Astrocyte of the hippocampus (primary cell): ENCODE measurements at regions not wholly inside any gene's neighbourhood (a gene's known extent, or its start where the extent isn't known, plus 50 kb on each side); places are given as distances from the start of the nearest gene placed in this dataset.
"Not testable (repeated sequence)": the region's sequence is repeated elsewhere in the genome, so short reads cannot be mapped to it uniquely, and the experiment has no call there.

ENCODE experiments used
- DNase-seq: peaks from one replicate; pipeline ENCODE4 v3.0.0; 2011; ENCODE audit warnings: low read depth, low spot score

DNA sequence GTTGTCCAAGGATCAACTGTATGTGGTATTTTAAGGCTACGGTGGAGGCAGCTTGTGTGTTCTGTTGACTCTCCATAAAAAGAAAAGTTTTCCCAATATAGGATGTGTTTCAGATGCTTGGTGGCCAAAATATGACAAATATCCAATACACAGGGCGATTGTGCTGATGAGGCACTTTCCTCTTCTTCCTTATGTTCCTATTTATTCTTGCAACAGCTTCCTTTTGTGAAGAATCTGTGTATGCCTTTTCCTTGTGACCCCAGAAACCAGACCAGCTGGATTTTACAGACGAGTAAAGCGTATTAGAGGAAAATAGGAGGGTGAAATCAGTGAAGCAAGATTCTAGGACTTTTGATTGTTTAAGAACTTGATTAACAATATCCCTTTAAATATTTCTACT, 452.0 kb downstream of the DMAC1 start:
- DNase-seq: no peak

DNA sequence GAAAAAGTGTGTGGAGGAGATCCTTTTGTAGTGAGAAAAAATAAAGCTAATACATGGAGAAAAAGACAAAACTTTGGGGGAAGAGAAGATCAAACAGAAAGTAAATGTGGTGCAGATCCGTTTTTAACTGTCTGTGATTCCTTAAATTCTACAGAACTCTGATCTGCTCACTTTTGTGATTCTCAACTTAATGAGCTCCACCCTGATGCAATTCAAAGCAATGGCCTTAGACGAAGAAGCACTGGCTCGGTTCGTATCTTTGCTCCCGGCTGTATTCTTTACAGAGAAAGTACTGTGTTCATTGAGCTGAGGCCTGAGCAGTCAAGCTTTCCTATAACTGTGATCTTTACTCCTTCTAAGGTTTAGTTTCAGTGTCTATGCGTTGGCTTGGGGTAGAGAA, 453.4 kb downstream of the DMAC1 start:
- no peak for DNase-seq

DNA sequence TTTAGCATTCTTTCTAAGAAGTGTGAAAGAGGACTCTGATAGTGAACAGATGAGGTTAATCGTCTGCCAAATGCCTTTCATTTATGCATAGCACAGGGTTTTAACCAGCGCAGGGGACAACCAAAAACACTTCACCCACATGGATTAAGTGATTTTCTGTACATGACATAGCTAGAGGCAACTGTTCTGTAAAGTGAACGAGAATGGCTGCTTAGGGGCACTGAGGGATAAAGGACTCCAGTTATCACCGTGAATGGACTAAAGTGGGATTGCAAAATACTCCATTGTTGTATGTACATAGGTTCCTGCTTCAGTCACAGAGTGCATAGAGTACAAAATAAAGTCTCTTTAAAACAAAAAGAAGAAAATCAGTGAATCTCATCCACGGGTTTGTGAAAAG, 456.8 kb downstream of the DMAC1 start:
- DNase-seq: no peak

DNA sequence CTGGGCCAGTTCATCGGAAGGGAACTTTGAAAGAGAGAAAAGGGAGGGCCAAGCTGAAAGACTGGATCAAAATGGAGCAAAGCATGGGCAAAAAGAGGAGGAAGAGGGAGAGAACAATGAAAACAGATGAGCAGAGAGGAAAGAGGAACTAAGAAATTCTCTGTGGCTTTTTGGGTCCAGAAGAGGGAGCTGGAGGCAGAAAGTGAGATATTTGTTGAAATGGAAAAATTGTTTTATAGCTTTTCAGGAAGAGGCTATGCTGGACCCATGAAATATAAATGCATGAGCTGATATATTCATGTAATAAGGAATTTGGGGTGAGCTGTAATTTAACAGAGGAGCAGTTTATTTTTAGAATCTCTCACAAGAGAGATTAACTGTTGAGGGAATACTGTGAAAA, 457.3 kb downstream of the DMAC1 start:
- DNase-seq: no peak

DNA sequence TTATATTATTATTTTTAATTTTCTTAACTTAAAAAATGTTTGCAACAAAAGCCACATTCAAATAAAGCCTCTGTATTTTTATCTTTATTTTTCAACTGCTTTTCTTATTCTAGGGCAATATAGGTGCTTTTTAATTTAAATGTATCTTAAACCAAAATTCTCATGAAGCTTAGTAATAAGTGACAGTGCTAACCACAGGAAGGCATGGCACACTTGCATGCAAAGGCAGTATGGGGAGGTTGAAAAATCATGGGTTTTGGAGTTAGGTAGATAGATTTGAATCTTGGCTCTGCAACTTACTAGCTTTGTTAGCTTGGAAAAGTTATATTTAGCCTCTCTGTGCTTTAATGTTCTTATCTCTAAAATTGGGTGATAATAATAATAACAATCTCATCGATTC, 458.0 kb downstream of the DMAC1 start:
- no peak for DNase-seq

DNA sequence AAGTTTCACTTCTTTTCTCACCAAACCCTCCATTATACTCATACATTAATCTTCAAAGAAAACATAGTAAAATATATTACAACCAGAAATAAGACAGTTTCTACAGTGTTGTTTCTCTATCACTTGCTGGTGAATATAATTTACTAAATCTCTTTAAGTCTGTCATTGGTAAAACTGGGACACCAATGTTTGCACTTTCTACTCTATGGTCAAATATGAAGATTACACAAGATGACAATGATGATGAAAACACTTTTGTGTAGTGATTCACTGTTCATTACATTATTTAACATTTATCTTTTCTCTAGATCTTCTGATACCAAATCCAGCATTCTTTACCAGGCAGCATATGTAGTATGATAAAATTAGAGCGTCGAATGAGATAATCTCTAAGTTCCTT, 459.1 kb downstream of the DMAC1 start:
- DNase-seq: no peak

DNA sequence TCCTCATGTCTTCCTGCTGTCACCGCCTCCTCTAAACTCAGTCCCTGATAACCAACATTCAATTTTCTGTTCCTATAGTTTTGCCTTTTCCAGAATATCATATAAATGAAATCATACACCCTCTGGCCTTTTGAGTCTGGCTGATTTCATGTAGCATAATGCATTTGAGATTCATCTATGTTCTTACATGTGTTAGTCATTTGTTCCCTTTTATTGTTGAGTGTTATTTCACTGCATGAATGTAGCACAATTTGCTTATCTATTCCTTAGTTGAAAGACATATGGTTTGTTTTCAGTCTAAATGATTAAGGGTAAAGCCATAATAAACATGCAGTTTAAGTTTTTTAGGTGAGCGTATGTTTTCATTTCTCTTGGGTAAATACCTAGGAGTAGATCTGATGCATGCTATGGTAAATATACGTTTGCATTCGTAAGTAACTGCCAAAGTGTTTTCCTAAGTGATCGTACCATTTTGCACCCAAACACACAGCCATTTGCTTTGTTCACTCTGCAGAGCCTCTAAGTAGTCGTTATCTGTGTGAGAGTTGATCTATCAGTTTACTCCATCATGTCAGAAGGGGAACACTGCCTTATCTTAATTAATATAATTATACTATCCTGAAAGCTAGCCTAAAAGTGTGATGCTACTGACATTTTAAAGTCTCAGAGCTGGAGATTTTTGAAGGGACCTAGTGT, 460.8 kb downstream of the DMAC1 start:
- DNase-seq: no peak

DNA sequence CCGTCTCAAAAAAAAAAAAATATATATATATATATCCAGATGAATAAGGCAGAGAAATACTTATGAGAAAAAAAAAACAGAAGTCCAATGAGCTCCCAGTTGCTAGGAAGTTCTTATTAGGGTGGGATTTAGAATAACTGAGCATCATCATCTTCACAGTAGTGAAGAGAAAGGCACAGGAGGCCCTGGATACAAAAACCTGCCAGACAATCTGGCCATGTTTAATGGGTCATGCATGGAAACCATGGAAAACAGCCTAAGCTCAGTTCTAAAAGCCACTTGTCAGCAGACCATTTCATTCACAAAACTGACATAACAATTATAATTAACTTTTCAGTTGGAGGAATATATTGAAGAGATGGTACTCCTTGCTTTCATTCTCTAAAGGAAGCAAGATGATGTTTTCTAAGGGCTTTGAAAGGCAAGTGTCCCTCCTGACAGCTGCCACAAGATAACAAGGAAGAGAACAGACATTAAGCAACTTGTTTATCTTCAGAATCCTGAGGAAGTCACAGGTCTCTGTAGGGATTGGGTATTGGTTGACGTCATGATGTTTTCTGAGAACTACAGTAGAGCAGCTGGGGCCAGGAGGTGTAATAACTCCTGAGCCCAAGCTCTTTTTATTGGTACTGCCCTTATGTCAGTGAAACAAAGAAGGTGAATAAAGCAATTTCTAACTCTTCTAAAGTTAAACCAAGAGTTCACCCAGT, 463.1 kb downstream of the DMAC1 start:
- DNase-seq: no peak

DNA sequence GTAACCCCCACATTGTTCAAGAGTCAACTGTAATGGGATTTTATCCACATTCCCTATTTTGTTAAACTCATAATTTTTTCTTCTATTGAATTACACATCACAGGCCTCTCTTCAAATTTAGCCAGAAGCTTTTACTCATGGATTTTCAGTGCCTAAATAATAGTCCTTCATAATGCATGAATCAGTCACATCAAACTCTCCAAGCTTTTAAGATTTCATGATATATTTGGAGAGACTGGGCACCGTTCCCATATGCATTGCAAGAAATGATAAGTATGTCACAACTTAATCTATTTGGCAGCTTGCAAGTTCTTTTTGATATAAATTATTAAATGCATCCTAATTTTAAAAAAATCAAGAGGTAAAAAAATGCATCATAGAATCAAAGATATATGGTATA, 465.9 kb downstream of the DMAC1 start:
- no peak for DNase-seq

DNA sequence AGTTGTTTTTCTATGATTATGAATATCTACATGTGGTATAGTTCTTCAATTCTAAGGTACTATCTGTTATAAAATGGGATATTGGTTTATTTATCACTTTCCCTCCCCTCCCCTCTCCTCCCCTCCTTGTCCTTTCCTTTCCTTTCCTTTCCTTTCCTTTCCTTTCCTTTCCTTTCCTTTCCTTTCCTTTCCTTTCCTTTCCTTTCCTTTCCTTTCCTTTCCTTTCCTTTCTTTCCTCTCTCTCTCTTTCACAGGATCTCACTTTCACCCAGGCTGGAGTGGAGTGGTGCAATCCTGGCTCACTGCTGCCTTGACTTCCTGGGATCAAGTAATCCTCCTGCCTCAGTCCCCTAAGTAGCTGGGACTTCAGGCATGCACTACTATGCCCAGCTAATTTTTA, 466.8 kb downstream of the DMAC1 start:
- no peak for DNase-seq

DNA sequence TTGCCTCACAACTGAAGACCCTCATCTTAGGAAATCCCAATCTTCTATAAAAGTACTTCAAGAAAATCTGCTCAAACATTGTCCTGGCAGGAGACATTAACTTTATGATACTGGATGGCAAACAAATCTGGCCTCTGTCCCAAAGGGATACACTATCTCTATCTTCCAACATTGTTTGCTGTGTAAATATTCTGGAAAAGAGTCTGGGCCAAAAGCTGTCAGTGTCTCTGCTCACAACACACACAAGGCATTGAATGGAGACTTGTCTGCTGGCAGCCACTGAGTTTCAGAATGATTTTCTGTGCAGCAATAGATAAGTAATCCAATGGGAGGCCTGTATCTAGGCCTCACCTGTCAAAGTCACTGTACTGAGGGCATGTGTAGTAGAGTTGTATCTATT, 471.1 kb downstream of the DMAC1 start:
- DNase-seq: no peak

DNA sequence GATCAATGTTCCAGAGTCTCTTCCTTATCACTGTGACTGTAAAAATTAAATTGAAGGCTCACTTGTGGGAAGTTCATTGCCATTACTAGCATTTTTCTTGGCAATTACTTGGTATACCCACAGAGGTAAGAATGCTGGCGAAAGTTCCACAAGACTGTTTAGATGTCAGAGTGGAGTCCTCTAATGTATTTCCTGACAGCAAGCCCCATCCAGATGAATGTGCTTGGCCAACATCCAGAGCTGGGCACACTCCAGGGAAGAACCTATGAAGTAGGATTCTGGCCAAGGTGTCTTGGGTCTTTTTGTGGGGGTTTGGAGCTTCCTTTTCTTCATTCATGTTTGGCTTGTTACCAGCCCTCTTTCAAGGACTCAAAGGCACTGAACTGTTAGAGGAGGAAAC, 473.6 kb downstream of the DMAC1 start:
- peak; percentile 4 for DNase-seq

DNA sequence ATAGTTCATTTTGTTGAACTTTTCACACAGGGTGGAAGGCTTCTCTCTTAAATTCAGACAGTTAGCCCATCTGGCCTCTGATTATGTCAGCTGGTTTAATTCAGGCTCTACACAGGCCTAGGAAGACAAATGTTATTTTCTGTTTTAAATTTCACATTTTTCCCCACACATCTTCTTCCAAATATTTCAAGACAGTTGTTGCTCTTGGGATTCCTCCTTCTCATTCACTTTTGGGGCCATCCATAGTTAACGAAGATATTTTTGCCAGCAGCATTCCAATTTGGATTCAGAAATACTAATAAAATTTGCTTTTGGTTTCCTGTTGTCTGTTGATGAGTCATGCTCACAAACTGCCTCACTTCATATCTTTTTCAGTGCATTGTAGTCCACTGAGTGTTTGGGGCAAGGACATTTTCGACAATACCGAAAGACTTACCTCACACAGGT, 475.4 kb downstream of the DMAC1 start:
- DNase-seq: no peak

DNA sequence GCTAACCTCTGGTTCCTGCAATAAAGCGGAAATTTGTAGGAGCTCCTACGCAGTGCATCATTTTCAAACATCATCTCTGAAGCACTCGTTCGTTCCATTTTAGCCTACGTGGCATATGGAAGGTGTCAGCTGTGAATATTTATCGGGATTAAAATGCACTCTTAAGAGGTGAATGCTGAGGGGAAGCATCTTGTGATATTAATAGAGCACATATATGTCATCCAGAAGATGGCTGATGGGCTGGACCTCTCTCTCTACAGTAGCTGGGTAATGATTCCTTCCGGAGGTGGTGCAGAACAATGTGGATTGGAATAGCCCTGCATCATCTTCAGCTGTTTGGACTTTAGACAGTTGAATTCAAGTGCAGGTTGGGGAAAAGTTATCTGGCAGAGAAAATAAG, 478.7 kb downstream of the DMAC1 start:
- no peak for DNase-seq

DNA sequence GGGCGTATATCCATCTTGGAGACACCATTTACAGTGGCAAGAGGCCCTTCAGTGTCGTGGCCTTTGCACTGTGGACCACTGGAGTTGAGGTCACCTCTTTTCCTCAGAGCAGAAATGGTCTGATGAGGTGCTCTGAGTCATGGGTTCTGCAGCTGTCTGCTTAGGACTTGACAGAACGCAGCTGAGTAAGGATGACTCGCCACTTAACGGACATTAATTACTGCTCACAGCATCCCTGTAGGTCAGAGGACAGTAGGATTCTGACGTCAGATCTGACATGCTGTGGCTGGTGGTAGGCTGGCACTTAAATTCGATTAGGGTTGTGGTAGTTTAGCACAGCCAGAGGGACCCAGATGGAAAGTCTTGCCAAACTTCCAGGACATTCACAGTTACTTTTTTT, 479.4 kb downstream of the DMAC1 start:
- peak; percentile 76 for DNase-seq

DNA sequence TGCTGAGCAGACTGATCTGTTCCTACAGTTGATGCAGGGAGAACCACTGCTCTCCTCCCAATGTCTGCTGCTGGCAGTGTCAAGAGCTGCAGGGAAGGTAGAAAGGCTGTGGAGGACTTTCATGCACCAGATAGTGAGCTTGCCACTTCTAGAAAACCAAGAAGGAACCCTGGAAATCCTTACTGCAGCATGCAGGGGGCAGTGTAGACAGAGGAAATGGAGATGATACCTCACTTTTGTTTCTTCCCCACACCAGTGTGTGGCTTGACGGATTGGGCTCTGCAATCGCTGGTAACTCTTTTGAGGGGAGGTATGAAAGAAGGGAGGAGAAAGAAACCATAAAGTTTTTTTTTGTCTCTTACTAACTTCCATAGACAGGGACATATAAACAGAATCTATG, 480.7 kb downstream of the DMAC1 start:
- no peak for DNase-seq

DNA sequence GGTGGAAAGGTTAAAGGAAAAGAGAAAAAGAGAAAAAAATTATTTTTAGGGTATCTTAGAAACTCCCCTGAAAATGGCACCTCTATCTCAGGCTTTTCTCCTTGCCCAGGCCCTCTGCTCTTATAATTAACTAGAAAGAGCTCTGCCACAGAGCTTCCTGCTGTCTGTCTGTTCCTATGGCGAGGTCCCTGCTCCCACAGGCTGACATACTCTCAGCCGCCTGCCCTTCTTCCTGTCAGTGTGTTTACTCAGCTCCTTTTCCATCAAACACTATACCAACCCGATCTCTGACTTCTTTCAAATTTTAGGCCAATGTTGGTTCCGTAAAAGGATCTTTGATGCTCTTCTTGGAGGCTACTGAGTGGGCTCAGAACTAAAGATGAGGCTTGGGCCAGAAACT, 482.6 kb downstream of the DMAC1 start:
- no peak for DNase-seq

DNA sequence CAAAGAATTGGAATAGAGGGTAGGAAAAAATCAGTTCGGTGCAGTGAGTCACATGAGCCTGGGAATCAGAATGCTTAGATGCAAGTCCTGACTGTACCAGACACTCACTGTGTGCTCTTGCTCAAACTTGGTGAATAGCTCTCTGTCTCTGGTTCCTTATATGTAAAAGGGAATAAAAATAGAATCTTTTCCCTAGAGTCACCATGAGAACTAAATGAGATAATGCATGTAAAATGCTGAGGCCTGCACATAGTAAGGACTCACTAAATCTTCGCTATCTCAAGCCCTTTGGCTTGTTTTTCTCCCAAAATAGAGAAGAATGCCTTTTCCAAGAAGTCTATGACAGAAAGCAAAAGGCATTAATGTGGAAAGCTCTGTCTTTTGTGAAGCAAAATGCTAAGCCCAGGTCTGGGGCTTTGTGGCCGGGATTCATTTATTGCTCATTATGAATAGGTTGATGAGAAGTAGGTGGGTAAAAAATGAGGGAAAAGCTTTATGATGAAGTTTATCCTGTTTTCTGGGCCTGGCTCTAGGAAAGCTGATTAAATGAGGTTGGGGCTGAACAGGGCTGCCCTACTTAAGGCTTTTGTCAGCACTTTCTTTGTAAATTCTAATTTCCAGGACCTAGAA, 483.3 kb downstream of the DMAC1 start:
- DNase-seq: no peak

DNA sequence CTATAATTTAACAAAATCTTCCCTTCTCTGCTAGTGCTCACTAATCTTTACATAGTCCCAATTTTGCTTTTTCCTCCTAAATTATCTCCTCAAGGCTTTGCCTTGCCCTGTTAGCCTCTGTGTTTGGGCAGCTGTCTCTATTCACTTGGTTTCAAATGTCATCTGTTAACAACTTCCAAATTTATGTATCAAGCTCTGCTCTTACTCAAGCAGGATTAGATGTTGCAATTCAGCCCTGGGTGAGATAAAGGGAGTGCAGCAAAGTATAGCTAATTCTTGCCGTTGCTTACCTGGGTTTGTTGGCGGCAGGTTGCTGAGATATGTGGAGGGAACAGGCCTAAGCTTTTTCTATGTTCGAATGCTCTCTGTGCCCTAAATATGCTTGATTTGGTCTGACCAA, 483.8 kb downstream of the DMAC1 start:
- no peak for DNase-seq

DNA sequence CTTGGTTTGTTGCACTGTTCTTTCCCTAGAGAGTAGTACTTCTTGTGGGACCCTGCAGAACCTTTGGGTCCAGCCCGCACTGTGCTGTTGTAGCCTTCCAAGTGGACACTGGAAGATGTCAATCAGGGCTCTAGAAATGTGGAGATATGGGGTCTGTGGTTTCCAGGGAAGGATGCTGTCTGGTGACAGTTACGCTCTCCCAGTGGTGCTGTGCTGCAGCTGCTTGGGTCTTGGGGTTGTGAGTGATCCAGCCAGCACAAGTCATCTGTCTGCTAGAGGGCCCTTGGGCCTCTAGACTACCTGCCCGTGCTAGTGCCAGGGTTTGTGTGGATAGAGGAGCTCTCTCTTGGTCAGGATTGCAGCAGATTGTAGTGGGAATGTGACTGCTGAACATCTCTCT, 484.5 kb downstream of the DMAC1 start:
- DNase-seq: no peak

DNA sequence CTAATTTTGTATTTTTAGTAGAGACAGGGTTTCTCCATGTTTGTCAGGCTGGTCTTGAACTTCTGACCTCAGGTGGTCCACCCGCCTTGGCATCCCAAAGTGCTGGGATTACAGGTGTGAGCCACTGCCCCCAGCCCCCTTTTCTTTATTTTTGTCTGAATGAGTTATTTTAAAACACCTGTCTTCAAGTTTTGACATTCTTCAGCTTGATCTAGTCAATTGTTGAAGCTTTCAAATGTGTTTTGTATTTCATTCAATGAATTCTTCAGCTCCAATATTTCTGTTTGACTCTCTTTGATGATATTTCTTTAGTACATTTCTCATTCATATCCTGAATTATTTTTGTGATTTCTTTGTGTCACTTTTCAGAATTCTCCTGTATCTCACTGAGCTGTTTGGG, 486.2 kb downstream of the DMAC1 start:
- DNase-seq: no peak

DNA sequence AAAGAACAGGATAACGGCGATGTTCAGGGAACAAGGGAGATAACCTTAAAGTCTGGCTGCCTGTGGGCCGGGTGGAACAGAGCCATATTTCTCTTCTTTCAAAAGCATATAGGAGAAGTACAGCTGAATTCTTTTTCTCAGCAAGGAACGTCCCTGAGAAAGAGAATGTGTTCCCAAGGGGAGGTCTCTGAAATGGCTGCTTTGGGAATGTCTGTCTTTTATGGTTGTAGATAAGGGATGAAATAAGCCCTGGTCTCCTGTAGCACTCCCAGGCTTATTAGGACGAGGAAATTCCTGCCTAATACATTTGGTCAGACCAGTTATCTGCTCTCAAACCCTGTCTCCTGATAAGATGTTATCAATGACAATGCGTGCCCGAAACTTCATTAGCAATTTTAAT, 490.5 kb downstream of the DMAC1 start:
- not testable (repeated sequence) for DNase-seq

DNA sequence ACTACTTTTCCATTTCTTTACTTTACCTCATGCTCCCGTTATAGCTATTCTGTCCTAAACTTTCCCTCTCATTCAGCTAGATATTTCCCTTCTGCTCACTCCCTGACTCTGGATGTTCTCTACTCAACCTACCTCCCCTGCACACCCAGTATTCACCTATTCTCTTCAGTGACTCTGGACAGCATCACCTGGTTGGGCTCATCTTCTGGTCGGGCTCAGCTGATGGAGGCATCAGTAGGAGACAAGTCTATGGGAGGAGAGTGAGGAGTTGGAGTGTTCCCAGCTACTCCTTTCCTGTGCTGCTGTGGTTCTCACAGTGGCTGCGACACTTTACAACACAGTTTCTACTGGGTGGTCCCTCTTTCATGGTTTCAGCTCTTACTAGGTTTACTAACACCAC, 493.9 kb downstream of the DMAC1 start:
- no peak for DNase-seq
